ENCODE measurements at regions not wholly inside any gene's neighbourhood (a gene's known extent, or its start where the extent isn't known, plus 50 kb on each side); places are given as distances from the start of the nearest gene placed in this dataset.

- H3K79me2 ChIP-seq (ENCODE audit: control insufficient read depth, insufficient read depth, low read length), result no peaks in the 10 kb centered on the region
- 5% methylated on average over 3 of the region's 3 CpGs for WGBS (ENCODE audit: insufficient coverage, insufficient replicate concordance, low lambda C conversion rate, missing lambda C conversion rate)
- H3K4me1 ChIP-seq (ENCODE audit: control insufficient read depth, insufficient read depth, low read length), result no peaks in the 10 kb centered on the region
- H3K4me3 ChIP-seq, result no peak overlapping the region
- H3K4me2 ChIP-seq (ENCODE audit: control insufficient read depth, insufficient read depth), result no peak overlapping the region
- no peak for DNase-seq (ENCODE audit: low read depth, low spot score)
- no peak overlapping the region for H3K27ac ChIP-seq (ENCODE audit: control insufficient read depth, insufficient read depth)
- H2AFZ ChIP-seq (ENCODE audit: control insufficient read depth, low read depth, low read length), result no peak overlapping the region
- in situ Hi-C loops (cut with MboI) (no loop called here), intact Hi-C loops (cut with micrococcal nuclease; ENCODE audit: unreplicated experiment) (no loop called here)
- no peak for FAIRE-seq
- no peaks in the 10 kb centered on the region for H4K20me1 ChIP-seq (ENCODE audit: control insufficient read depth, insufficient read depth)
- ATAC-seq, result no peak
- BruUV-seq (replicated peaks), result no TSS peak
- H3K36me3 ChIP-seq (ENCODE audit: control insufficient read depth in 2 of 2, insufficient read depth in 2 of 2, low read length in 1 of 2), result no peaks in the 10 kb centered on the region
- TF ChIP-seq NFYA (IDR thresholded peaks at IDR 0.05; ENCODE audit: borderline replicate concordance, low read depth, low read length) (no peak), ZNF24 (IDR thresholded peaks at IDR 0.05) (no peak), MEF2A (IDR thresholded peaks at IDR 0.05; ENCODE audit: insufficient read depth, low read depth, low read length) (no peak), ZZZ3 (IDR thresholded peaks at IDR 0.05; ENCODE audit: control insufficient read depth, insufficient read length, low read depth) (no peak), HSF1 (IDR thresholded peaks at IDR 0.05; ENCODE audit: low read depth, low read length) (no peak), MYC (IDR thresholded peaks at IDR 0.05; ENCODE audit: insufficient read depth, insufficient read length, insufficient replicate concordance, low read length, severe bottlenecking) (no peak), SRF (IDR thresholded peaks at IDR 0.05; ENCODE audit: low read depth in 2 of 2, low read length in 2 of 2) (no peak), REST (IDR thresholded peaks at IDR 0.05; ENCODE audit: low read depth, low read length) (no peak), ZBTB4 (CRISPR knock-in tag; IDR thresholded peaks at IDR 0.05) (no peak), CTCF (IDR thresholded peaks at IDR 0.05 in 2 of 3, conservative IDR thresholded peaks at IDR 0.05 in 1 of 3; ENCODE audit: control insufficient read depth in 2 of 3, extremely low read depth in 1 of 3, insufficient read depth in 1 of 3, low read depth in 3 of 3, low read length in 3 of 3) (no peak)
- TF ChIP-seq, protein P1, sequence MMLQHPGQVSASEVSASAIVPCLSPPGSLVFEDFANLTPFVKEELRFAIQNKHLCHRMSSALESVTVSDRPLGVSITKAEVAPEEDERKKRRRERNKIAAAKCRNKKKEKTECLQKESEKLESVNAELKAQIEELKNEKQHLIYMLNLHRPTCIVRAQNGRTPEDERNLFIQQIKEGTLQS (IDR thresholded peaks at IDR 0.05; ENCODE audit: borderline replicate concordance, extremely low read depth, low read depth, low read length), result no peak
- CTCF ChIA-PET, result no interaction called here
- H3K9me3 ChIP-seq (replicated peaks; ENCODE audit: control insufficient read depth, insufficient read depth, low read length), result no peaks in the 10 kb centered on the region
- no peak overlapping the region for H3K9ac ChIP-seq (ENCODE audit: control insufficient read depth, insufficient read depth, low read length)
- RAD21 ChIA-PET (ENCODE audit: unreplicated experiment), result no interaction called here
- POLR2A ChIA-PET, result no interaction called here
- SMC1A ChIA-PET (ENCODE audit: uncharacterized antibody, unreplicated experiment), result interaction anchor here (0.8 to 1.0 kb wide), 2 partner anchors 13 to 110 kb away, joined by 3 read pairs; no protein-coding TSS in a partner anchor
- peaks cover 0 to 2% of the 10 kb centered on the region in 2 experiments; a peak in 2 of 4 replicates for H3K27me3 ChIP-seq (replicated peaks in 1 of 2; ENCODE audit: control insufficient read depth in 2 of 2, insufficient read depth in 2 of 2, low read length in 1 of 2)
These were observed 130.6 kb upstream of the PITX2 start for GRCh38 chr4:110753466-110753865.
